ENCODE measurements at regions not wholly inside any gene's neighbourhood (a gene's known extent, or its start where the extent isn't known, plus 50 kb on each side); places are given as distances from the start of the nearest gene placed in this dataset.

- no peak for FAIRE-seq
- no peak for DNase-seq (ENCODE audit: insufficient read length, low spot score)
- no peak for TF ChIP-seq CTCF (IDR thresholded peaks at IDR 0.05; ENCODE audit: insufficient read depth, missing control alignments)
These were observed 137.8 kb downstream of the BRD1 start for GRCh38 chr22:49689858-49690257.

- FAIRE-seq = no peak
- no peak for TF ChIP-seq CTCF (IDR thresholded peaks at IDR 0.05; ENCODE audit: insufficient read depth, missing control alignments)
- no peak for DNase-seq (ENCODE audit: insufficient read length, low spot score)
These were observed 138.4 kb downstream of the BRD1 start for GRCh38 chr22:49689255-49689770.

- TF ChIP-seq CTCF (IDR thresholded peaks at IDR 0.05; ENCODE audit: insufficient read depth, missing control alignments) = no peak
- FAIRE-seq (no peak), DNase-seq (ENCODE audit: insufficient read length, low spot score) (no peak)
These were observed 139.0 kb downstream of the BRD1 start for GRCh38 chr22:49688516-49689254.

GRCh38 chr22:49687786-49688515 is 139.7 kb downstream of the BRD1 start:
- TF ChIP-seq CTCF (IDR thresholded peaks at IDR 0.05; ENCODE audit: insufficient read depth, missing control alignments) = no peak
- DNase-seq (ENCODE audit: insufficient read length, low spot score) (no peak), FAIRE-seq (no peak)

- FAIRE-seq = no peak
- TF ChIP-seq CTCF (IDR thresholded peaks at IDR 0.05; ENCODE audit: insufficient read depth, missing control alignments) = no peak
These were observed 140.3 kb downstream of the BRD1 start for GRCh38 chr22:49687333-49687732.

GRCh38 chr22:49686495-49687219 is 141.0 kb downstream of the BRD1 start:
- no peak for DNase-seq (ENCODE audit: insufficient read length, low spot score)
- TF ChIP-seq CTCF (IDR thresholded peaks at IDR 0.05; ENCODE audit: insufficient read depth, missing control alignments) = no peak
- no peak for FAIRE-seq

More at GRCh38 chr22:49687333-49687732, 140.3 kb downstream of the BRD1 start:
- no peak for DNase-seq (ENCODE audit: insufficient read length, low spot score)

All from D721Med (cell line).